Pancreas (tissue), 10 donors: ENCODE measurements at regions not wholly inside any gene's neighbourhood (a gene's known extent, or its start where the extent isn't known, plus 50 kb on each side); places are given as distances from the start of the nearest gene placed in this dataset.
"Not testable (repeated sequence)": the region's sequence is repeated elsewhere in the genome, so short reads cannot be mapped to it uniquely, and the experiment has no call there.

Experiments used
- ATAC-seq, 4 donors: fragments of 200-7000 bp; cut with Tn5 transposase; one replicate each; pipeline versions ENCODE4 v1.8.0 to v1.9.1; 2020; ENCODE audit warnings: mild to moderate bottlenecking in 4 of 4, moderate library complexity in 4 of 4
- DNase-seq, 6 donors: peaks; one replicate each; pipeline ENCODE4 v3.0.0-alpha.2; 2020
- FAIRE-seq: peaks from 2 replicates; lab custom pipeline; 2012; peaks lifted over from hg19 to GRCh38; lab: Jason Lieb, UNC
- H3K27ac ChIP-seq, 4 donors: fragments of 200-600 bp; sonication (generic); 1 replicate in 3 of 4; 2 replicates in 1 of 4; pipeline versions ENCODE4 v1.5.0 to v1.8.0; 2020
- H3K27me3 ChIP-seq, 4 donors: fragments of 200-600 bp; one replicate each; pipeline ENCODE4 v1.8.0; 2021
- H3K36me3 ChIP-seq, 3 donors: fragments of 200-600 bp; sonication (generic) in 1 of 3; one replicate each; pipeline versions ENCODE4 v1.5.0 to v1.8.0; 2020 to 2021
- H3K4me1 ChIP-seq, 3 donors: fragments of 200-600 bp; one replicate each; pipeline ENCODE4 v1.8.0; 2021
- H3K4me3 ChIP-seq, 4 donors: fragments of 200-600 bp; sonication (generic) in 2 of 4; one replicate each; pipeline versions ENCODE4 v1.5.0 to v1.8.0; 2020 to 2021
- H3K9me3 ChIP-seq, 4 donors: fragments of 200-600 bp; one replicate each; pipeline ENCODE4 v1.8.0; 2021
- WGBS, 2 donors: extraction: QIAGEN DNeasy Blood & Tissue Kit; methylation state at CpG; one replicate each; pipeline ENCODE4 v1.1.7; 2013; 5-methylcytosine and 5-hydroxymethylcytosine counted together
- intact Hi-C, 3 donors: fragments of 100-400 bp; cut with DNase I; formaldehyde crosslinking; loops; one replicate each; pipeline versions ENCODE4 v1.11.1 to v1.14.2; 2022
- TF ChIP-seq, protein P1 (sequence below), 4 donors: fragments of 200-600 bp; sonication (generic) in 3 of 4; IDR thresholded peaks; one replicate each; pipeline versions ENCODE4 v1.5.0 to v1.8.0; 2021; ENCODE audit warnings: antibody characterized with exemption in 4 of 4
- donor health status: healthy with polysubstance abuse.
- donor health status: DM: no; HTN: no; CAD: no; lungs with moderate emphysema.
- donor health status: DM: no; HTN: no; CAD: no.
- donor health status: control.
- donor health status: control.
- donor health status: Bipolar disorder and iron deficiency.
- donor health status: DM: yes; HTN: yes; CAD: no.
- donor health status: DM: no; HTN: no; CAD: no.
- donor health status: DM: no; HTN: no; CAD: no.
- donor health status: DM: yes; HTN: yes; CAD: no.

DNA sequence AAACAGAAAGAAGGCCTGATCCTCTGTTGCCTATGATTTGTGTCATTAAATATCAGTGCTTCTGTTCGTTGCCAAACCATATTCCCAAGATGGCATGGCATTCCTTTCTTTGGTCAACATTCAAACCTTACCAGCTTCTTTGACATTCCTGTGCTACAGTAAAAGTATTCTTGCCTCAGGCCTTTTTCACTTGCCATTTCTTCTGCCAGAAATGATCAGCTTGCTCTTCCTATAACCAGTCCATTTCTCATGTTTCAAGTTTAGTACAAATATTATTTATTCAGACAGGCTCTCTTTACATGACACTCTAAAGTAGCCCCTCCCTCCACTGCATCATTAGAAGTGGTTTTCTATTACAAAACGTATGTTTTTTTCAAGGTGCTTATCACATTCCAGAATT lies 278.3 kb downstream of the KCNJ2 start:
- TF ChIP-seq, protein P1, sequence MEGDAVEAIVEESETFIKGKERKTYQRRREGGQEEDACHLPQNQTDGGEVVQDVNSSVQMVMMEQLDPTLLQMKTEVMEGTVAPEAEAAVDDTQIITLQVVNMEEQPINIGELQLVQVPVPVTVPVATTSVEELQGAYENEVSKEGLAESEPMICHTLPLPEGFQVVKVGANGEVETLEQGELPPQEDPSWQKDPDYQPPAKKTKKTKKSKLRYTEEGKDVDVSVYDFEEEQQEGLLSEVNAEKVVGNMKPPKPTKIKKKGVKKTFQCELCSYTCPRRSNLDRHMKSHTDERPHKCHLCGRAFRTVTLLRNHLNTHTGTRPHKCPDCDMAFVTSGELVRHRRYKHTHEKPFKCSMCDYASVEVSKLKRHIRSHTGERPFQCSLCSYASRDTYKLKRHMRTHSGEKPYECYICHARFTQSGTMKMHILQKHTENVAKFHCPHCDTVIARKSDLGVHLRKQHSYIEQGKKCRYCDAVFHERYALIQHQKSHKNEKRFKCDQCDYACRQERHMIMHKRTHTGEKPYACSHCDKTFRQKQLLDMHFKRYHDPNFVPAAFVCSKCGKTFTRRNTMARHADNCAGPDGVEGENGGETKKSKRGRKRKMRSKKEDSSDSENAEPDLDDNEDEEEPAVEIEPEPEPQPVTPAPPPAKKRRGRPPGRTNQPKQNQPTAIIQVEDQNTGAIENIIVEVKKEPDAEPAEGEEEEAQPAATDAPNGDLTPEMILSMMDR (IDR thresholded peaks at IDR 0.05), result no peak
- no peaks in the 10 kb centered on the region for H3K9me3 ChIP-seq

DNA sequence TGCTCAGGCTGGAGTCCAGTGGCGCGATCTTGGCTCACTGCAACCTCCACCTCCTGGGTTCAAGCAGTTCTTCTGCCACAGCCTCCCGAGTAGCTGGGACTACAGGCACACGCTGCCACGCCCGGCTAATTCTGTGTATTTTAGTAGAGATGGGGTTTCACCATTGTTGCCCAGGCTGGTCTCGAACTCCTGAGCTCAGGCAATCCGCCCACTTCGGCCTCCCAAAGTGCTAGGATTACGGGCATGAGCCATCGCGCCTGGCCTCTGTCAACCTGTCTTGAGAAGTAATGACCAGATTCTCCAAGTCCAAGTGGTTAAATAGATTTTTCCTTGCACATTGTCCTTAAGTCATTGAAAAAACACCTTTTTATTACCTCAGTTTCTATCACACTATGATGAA lies 283.7 kb downstream of the KCNJ2 start:
- H3K27ac ChIP-seq, H3K9me3 ChIP-seq, ATAC-seq, DNase-seq, H3K27me3 ChIP-seq, H3K36me3 ChIP-seq, intact Hi-C loops, H3K4me3 ChIP-seq, H3K4me1 ChIP-seq, FAIRE-seq: not testable (repeated sequence)
- WGBS, 2 donors, result 86 to 90% methylated on average over 12 of the region's 12 CpGs

More for the DNA sequence above, 278.3 kb downstream of the KCNJ2 start:
- intact Hi-C loops, result no loop called here
- DNase-seq (no peak), FAIRE-seq (no peak), ATAC-seq (no peak)
- no peak overlapping the region for H3K4me3 ChIP-seq
- WGBS, 2 donors, result 42 to 47% methylated on average over 2 of the region's 2 CpGs
- no peaks in the 10 kb centered on the region for H3K27me3 ChIP-seq
- no peaks in the 10 kb centered on the region for H3K36me3 ChIP-seq
- no peak overlapping the region for H3K27ac ChIP-seq
- no peaks in the 10 kb centered on the region for H3K4me1 ChIP-seq

DNA sequence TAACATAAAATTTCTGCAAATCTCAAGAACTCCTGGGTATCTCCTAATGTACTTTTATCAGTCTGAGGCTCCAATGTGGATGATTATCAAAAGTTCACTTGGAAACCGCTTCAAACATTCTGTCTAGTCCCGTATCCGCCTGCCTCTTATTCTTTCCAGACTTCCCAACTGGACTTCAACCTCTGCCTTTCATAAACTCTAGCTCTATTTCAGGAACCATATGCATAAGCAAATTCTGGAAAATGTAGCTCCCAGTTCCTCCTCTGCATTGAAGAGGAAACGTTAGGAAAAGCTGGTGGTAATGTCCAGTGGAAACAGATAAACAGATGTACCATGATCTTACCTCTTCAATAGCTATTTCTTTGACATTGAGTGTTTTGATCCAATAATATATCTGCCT lies 285.0 kb downstream of the KCNJ2 start:
- no peaks in the 10 kb centered on the region for H3K9me3 ChIP-seq
- ATAC-seq, result no peak
- no peak overlapping the region for H3K27ac ChIP-seq
- H3K4me3 ChIP-seq, result no peak overlapping the region
- no peak for DNase-seq
- H3K27me3 ChIP-seq, result no peaks in the 10 kb centered on the region
- TF ChIP-seq, protein P1 (IDR thresholded peaks at IDR 0.05), result no peak
- WGBS, 2 donors, result 57 to 64% methylated on average over 4 of the region's 4 CpGs
- no peaks in the 10 kb centered on the region for H3K36me3 ChIP-seq
- no peak for FAIRE-seq
- H3K4me1 ChIP-seq, result no peaks in the 10 kb centered on the region
- intact Hi-C loops, result no loop called here

DNA sequence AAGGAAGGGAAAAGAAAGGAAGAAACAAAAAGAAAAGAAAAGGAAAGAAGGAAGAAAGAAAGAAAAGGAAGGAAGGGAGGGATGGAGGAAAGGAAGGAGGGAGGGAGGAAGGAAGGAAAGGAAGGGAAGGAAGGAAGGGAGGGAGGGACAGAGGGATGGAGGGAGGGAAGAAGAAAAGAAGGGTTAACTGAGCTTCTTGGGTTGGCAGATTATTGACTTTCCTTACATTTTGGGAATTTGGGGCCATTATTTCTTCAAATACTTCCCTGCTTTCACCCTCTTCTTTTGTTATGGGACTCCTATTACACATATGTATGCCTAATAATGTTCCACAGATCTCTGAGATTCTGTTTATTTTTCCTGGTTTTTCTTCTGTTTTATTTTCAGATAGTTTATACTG lies 285.6 kb downstream of the KCNJ2 start:
- H3K27me3 ChIP-seq, result no peaks in the 10 kb centered on the region
- DNase-seq, result no peak
- no peak for FAIRE-seq
- ATAC-seq, result no peak
- TF ChIP-seq, protein P1 (IDR thresholded peaks at IDR 0.05), result no peak
- no peaks in the 10 kb centered on the region for H3K9me3 ChIP-seq
- H3K36me3 ChIP-seq, result no peaks in the 10 kb centered on the region
- no peak overlapping the region for H3K4me3 ChIP-seq
- no peaks in the 10 kb centered on the region for H3K4me1 ChIP-seq
- no peak overlapping the region for H3K27ac ChIP-seq
- intact Hi-C loops, result no loop called here

DNA sequence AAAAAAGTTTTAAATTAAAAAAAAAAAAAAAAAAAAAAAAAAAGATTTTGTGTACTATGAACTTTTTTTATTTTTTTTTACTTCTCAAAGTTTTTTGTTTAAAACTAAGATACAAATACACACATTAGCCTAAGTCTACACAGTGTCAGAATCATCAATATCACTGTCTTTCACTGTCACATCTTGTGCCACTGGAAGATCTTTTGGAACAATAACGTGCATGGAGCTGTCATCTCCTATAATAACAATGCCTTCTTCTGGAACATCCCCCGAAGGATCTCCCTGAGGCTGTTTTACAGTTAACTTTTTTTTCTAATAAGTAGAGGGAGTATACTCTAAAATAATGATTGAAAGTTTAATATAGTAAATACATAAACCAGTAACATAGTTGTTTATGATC lies 295.7 kb downstream of the KCNJ2 start:
- Histone ChIP-seq H3K27ac (no peak overlapping the region), H3K9me3 (no peaks in the 10 kb centered on the region), H3K4me3 (no peak overlapping the region), H3K27me3 (peaks cover 0 to 1% (median 0%) of the 10 kb centered on the region in 4 donors), H3K36me3 (no peaks in the 10 kb centered on the region), H3K4me1 (no peaks in the 10 kb centered on the region)
- TF ChIP-seq, protein P1 (IDR thresholded peaks at IDR 0.05), result no peak
- DNase-seq (no peak), ATAC-seq (no peak), FAIRE-seq (no peak)
- WGBS, 2 donors, result 64 to 80% methylated on average over 2 of the region's 2 CpGs
- intact Hi-C loops, result no loop called here

DNA sequence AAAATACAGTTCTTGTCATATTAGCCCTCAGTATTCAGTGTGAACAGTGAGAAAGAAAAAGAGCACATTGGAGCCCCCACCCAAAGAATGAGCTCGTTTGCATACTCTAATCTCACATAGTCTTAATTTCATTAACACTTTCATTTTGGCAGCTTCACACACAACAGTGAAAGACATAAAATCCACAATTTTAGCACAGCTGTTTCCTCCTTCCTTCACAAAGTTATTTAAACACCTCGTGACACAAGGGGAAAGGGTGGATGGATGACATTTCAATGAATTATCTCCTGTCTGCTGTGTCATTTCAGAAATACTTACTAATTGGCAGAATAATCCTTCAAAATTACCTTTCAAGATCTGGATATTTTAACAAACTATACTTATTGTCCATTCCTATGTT lies 299.3 kb downstream of the KCNJ2 start:
- H3K27me3 ChIP-seq, result peaks cover 0 to 7% (median 0%) of the 10 kb centered on the region in 4 donors
- TF ChIP-seq, protein P1 (IDR thresholded peaks at IDR 0.05), result no peak
- no peaks in the 10 kb centered on the region for H3K36me3 ChIP-seq
- no peak overlapping the region for H3K27ac ChIP-seq
- FAIRE-seq, result no peak
- no peaks in the 10 kb centered on the region for H3K4me1 ChIP-seq
- intact Hi-C loops, result no loop called here
- WGBS, 2 donors, result 33 to 44% methylated on average over 2 of the region's 2 CpGs
- H3K9me3 ChIP-seq, result no peaks in the 10 kb centered on the region
- no peak for ATAC-seq
- DNase-seq, result no peak
- no peak overlapping the region for H3K4me3 ChIP-seq
